Aorta (tissue), 5 donors: ENCODE measurements at regions not wholly inside any gene's neighbourhood (a gene's known extent, or its start where the extent isn't known, plus 50 kb on each side); places are given as distances from the start of the nearest gene placed in this dataset.

Experiments
- ATAC-seq: fragments of 200-7000 bp; cut with Tn5 transposase; one replicate; pipeline ENCODE4 v1.9.1; 2022; ENCODE audit warnings: moderate library complexity; ENCODE audit not compliant: low FRiP score
- DNase-seq, 2 donors: peaks; one replicate each; pipeline ENCODE4 v3.0.0-alpha.2; 2020
- H3K27ac ChIP-seq, 2 donors: one replicate each; pipeline ENCODE4 v1.5.1; 2013; ENCODE audit warnings: low read length in 2 of 2, mild to moderate bottlenecking in 2 of 2, moderate library complexity in 2 of 2, control low read depth in 1 of 2, inconsistent platforms in 1 of 2, low read depth in 1 of 2
- H3K27me3 ChIP-seq, 2 donors: one replicate each; pipeline ENCODE4 v1.6.1; 2013; ENCODE audit warnings: control low read depth in 1 of 2, low read length in 1 of 2, mild to moderate bottlenecking in 1 of 2, moderate library complexity in 1 of 2; ENCODE audit not compliant: insufficient read depth in 2 of 2, control insufficient read depth in 1 of 2
- H3K36me3 ChIP-seq, 2 donors: one replicate each; pipeline ENCODE4 v1.6.1; 2013; ENCODE audit warnings: control low read depth in 1 of 2, low read length in 1 of 2, mild to moderate bottlenecking in 1 of 2; ENCODE audit not compliant: insufficient read depth in 2 of 2, control insufficient read depth in 1 of 2
- H3K4me1 ChIP-seq, 2 donors: one replicate each; pipeline ENCODE4 v1.6.1; 2013; ENCODE audit warnings: low read length in 2 of 2, control low read depth in 1 of 2, mild to moderate bottlenecking in 1 of 2, moderate library complexity in 1 of 2; ENCODE audit not compliant: insufficient read depth in 2 of 2, control insufficient read depth in 1 of 2
- H3K4me3 ChIP-seq, 2 donors: one replicate each; pipeline ENCODE4 v1.5.1; 2013; ENCODE audit warnings: low read length in 2 of 2, control low read depth in 1 of 2, mild to moderate bottlenecking in 1 of 2
- H3K9me3 ChIP-seq: one replicate; pipeline ENCODE4 v1.6.1; 2013; ENCODE audit warnings: mild to moderate bottlenecking, low read length; ENCODE audit not compliant: control insufficient read depth
- WGBS, 2 donors: extraction: QIAGEN DNeasy Blood & Tissue Kit; methylation state at CpG; one replicate each; pipeline ENCODE4 v1.1.7; 2013; 5-methylcytosine and 5-hydroxymethylcytosine counted together
- intact Hi-C, 2 donors: fragments of 100-400 bp; cut with DNase I; formaldehyde crosslinking; loops; one replicate each; pipeline versions ENCODE4 v1.14.2 to v1.15.0; 2022
- donor health status: healthy with polysubstance abuse.
- donor health status: Bipolar disorder and iron deficiency.
- donor health status: DM: no; HTN: no; CAD: no.
- donor health status: DM: no; HTN: no; CAD: no.
- donor health status: DM: yes; HTN: yes; CAD: no.

DNA sequence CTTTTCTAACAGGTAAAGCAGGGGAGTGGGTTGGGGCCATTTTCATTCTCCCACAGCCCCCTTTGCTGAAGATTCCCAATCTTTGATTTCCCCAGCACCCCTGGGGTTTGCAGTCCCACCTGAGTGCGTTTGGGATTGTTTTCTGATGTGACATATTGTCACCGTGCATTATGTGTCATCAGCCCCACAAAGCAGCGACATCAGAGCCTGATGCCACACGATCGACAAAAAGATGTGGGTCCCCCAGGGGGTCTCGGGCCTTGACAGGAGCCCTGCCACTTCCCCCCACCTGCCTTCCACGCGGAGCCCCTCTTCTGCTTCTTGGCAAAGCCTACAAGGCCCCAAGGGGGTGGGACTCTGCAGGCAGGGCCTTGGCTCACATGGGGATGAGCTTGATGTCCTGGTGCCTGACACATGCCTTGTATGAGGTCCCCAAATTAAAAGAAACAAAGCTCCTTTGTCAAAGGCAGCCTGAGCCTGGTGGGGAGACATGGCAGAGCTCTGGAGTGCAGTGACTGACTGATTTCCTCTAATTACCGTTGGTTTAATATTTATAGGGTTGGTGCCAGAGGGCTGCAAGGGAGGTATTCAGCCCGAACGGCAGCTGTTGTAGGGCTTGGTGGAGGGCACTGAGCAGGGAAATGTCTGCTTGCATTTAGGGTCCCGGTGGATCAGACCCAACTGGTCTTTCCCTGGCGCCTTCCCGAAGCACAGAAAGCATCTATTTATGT lies 149.2 kb downstream of the MIAT start:
- no peaks in the 10 kb centered on the region for H3K9me3 ChIP-seq
- no peak for DNase-seq
- intact Hi-C loops = no loop called here
- no peak overlapping the region for H3K27ac ChIP-seq
- no peaks in the 10 kb centered on the region for H3K4me1 ChIP-seq
- ATAC-seq = no peak
- H3K4me3 ChIP-seq = no peak overlapping the region
- no peaks in the 10 kb centered on the region for H3K27me3 ChIP-seq
- 84 to 85% methylated on average over 14 of the region's 14 CpGs for WGBS, 2 donors
- no peaks in the 10 kb centered on the region for H3K36me3 ChIP-seq

DNA sequence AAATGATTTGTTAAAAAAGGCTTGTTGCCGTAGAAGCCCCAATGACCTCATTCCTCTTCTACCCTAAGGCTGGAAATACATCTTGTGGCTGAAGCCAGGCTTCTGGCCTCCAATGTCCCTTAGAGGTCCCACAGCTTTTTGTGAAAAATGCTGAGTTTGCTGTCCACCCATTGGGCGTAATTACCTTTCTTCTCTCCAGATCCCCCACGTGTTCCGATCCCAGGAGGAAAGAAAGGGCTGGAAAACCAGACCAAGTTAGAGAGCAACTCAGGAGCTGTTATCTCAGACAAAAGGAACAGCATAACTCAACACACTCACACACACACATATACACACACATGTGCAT lies 154.2 kb downstream of the MIAT start:
- Histone ChIP-seq H3K9me3 (no peaks in the 10 kb centered on the region), H3K27me3 (no peaks in the 10 kb centered on the region), H3K27ac (no peak overlapping the region), H3K36me3 (no peaks in the 10 kb centered on the region), H3K4me3 (no peak overlapping the region), H3K4me1 (no peaks in the 10 kb centered on the region)
- ATAC-seq = no peak
- intact Hi-C loops = no loop called here
- DNase-seq = no peak
- 89 to 95% methylated on average over 4 of the region's 4 CpGs for WGBS, 2 donors

DNA sequence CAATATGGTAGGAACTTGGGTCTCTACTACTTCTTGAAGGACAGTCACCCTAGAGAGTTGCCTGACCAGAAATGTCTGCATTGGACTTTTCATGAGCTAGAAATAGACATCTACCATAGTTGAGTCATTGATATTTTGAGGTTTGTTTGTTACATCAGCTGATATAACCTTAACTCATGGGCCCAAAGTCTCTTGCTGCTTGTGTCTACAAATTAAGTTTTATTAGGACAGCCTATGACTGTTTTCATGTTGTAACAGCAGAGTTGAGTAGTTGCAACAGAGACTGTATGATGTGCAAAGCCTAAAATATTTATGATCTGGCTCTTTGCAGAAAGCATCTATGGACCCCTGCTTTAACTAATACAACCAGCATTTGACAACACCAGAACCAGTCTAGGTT lies 155.3 kb downstream of the MIAT start:
- Histone ChIP-seq H3K27me3 (no peaks in the 10 kb centered on the region), H3K4me3 (no peak overlapping the region), H3K36me3 (no peaks in the 10 kb centered on the region), H3K4me1 (no peaks in the 10 kb centered on the region), H3K9me3 (peaks cover 3% of the 10 kb centered on the region), H3K27ac (no peak overlapping the region)
- intact Hi-C loops = no loop called here
- ATAC-seq (no peak), DNase-seq (no peak)

DNA sequence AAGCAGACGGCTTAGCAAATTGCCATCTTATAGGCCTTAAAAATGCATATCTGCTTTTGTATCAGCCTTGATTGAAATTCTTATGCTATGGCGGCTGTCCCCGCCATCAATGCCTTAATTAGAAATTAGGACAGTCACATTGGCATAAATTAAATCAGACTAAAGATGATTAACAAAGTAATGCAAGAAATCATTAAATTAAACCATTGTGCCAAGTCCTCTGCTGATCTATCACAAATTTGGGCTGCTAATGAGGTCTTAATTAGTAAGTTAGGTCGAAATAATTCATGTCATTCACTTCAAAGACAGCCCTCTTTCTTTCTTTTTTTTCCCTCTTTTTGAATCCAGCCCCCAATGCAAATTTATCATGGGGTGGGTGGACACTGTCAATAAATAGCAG lies 159.3 kb downstream of the MIAT start:
- Histone ChIP-seq H3K27ac (no peak overlapping the region), H3K36me3 (no peaks in the 10 kb centered on the region), H3K27me3 (no peaks in the 10 kb centered on the region), H3K4me3 (no peak overlapping the region), H3K9me3 (peaks cover 7% of the 10 kb centered on the region), H3K4me1 (no peaks in the 10 kb centered on the region)
- no peak for DNase-seq
- 94 to 96% methylated on average over 4 of the region's 4 CpGs for WGBS, 2 donors
- ATAC-seq = no peak
- intact Hi-C loops = no loop called here

DNA sequence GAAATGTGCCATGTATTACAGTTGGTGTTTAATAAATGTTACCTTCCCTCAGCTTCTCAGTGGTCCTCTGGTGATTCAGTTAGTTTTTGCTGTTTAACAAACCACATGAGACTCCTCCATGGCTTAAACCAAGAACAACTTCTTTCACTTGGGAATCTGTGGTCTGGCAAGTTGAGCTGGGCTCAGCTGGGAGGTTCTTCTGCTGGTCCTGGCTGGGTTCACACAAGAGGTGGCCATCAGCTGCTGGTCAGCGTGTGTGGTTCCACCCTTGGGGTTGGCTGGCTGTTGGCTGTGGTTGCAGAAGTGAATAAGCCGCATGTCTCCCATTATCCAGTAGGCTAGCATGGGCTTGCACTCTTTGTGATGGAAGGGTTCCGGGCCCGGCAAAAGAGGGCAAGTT lies 160.5 kb downstream of the MIAT start:
- Histone ChIP-seq H3K36me3 (no peaks in the 10 kb centered on the region), H3K27me3 (no peaks in the 10 kb centered on the region), H3K4me3 (no peak overlapping the region), H3K9me3 (peaks cover 7% of the 10 kb centered on the region), H3K27ac (no peak overlapping the region), H3K4me1 (no peaks in the 10 kb centered on the region)
- no peak for DNase-seq
- intact Hi-C loops = no loop called here
- 61 to 75% methylated on average over 4 of the region's 4 CpGs for WGBS, 2 donors
- ATAC-seq = no peak

DNA sequence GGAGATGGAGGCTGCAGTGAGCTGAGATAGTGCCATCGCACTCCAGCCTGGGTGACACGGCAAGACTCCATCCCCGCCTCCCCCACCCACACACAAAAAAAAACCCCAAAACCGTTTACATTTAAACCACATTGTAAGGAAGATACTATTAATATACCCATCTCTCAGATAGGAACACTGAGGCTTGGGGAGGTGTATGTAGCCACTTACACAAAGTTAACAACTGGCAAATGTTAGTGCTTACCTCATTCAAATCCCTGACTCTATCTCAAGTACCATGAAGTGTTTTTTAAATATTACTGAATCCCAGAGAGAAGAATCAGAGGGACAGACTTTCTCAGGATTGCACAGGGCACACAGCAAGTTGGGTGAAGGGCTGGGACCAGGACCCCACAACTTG lies 164.5 kb downstream of the MIAT start:
- Histone ChIP-seq H3K4me3 (no peak overlapping the region), H3K9me3 (peaks cover 7% of the 10 kb centered on the region), H3K4me1 (no peaks in the 10 kb centered on the region), H3K36me3 (no peaks in the 10 kb centered on the region), H3K27me3 (no peaks in the 10 kb centered on the region), H3K27ac (no peak overlapping the region)
- WGBS, 2 donors = 89 to 90% methylated on average over 4 of the region's 4 CpGs
- intact Hi-C loops = no loop called here
- no peak for ATAC-seq
- no peak for DNase-seq

DNA sequence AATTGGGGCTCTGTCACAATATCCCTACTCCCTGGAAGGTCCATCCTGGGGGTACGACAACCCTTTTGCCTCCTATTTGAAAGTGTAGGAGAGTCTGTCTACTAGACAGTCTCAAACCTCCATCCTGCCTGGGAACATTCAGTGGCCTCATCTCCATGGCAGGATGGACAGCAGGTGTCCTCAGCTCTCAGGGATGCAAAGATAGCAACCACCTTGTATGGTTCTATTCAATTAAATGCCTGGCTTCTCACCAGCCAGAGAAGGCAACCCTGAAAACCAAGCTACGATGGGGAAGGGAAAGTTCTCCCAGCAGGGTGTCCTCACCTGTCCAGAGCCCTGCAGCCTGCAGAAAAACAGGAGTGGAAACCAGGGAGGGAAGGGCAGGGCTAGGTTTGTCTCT lies 164.9 kb downstream of the MIAT start:
- ATAC-seq = no peak
- no peak overlapping the region for H3K4me3 ChIP-seq
- H3K36me3 ChIP-seq = no peaks in the 10 kb centered on the region
- intact Hi-C loops = no loop called here
- peaks cover 6% of the 10 kb centered on the region for H3K9me3 ChIP-seq
- H3K4me1 ChIP-seq = no peaks in the 10 kb centered on the region
- WGBS, 2 donors = 64% methylated on average over 2 of the region's 2 CpGs
- H3K27me3 ChIP-seq = no peaks in the 10 kb centered on the region
- no peak for DNase-seq
- no peak overlapping the region for H3K27ac ChIP-seq

DNA sequence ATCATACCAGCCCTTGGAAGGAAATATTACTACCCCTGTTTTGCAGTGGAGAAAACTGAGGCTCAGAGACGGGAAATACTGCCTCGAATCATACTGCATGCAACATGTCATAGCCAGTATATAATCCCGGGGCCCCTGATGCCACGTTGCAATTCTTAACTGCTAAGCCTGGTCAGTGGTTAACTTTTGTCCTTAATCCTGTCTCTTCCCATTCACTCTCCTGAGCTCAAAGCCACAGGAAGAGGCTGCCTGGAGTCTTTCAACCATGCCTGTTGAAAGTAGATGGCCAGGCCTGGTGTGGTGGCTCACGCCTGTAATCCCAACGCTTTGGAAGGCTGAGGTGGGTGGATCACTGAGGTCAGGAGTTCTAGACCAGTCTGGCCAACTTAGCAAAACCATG lies 166.6 kb downstream of the MIAT start:
- ATAC-seq (no peak), DNase-seq (no peak)
- no peak overlapping the region for H3K4me3 ChIP-seq
- no peaks in the 10 kb centered on the region for H3K36me3 ChIP-seq
- intact Hi-C loops = no loop called here
- H3K27me3 ChIP-seq = no peaks in the 10 kb centered on the region
- 83 to 87% methylated on average over 6 of the region's 6 CpGs for WGBS, 2 donors
- no peaks in the 10 kb centered on the region for H3K4me1 ChIP-seq
- no peaks in the 10 kb centered on the region for H3K9me3 ChIP-seq
- H3K27ac ChIP-seq = no peak overlapping the region

DNA sequence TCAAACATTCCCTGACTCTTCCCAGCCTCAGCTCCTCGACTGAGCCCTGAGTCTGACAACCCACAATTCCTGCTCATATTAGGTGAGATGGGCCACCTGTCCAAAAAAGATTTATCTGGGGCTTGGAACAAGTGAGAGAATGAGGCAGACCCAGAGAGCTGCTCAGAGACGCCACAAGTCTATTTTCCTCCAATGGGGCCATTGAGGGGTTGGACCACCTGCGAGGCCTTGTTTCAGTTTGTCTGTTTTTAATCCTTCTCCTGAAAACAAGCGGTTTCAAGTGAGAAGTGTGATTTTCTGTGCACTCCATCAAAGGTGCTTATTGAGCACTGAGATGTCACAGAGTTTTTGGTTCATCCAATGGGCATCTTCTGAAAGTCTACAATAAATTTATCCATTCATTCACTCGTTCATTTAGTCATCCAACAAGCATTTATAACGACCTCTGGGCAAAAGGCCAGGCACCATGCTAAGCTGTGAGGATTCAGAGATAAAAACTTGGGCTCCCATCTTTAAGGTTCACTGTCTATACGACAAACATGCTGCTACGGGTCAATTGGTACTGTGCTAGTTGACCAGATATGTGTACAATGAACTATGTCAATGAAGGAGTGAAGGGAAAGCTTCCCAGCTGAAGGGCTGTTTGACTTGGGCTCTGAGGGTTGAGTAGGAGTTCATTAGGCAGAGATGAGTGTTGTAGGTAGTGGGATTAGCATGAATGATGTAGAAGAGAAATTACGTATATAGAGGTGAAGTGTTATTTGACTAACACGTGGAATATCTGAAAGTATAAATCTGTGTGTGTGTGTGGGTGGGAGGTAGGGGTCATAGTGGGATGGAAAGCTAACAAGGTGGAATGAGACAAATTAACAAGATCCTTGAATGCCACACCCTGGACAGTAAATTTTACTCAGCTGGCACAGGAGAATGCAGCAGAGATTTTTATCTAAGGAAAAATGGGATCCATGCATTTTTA lies 168.9 kb downstream of the MIAT start:
- Histone ChIP-seq H3K27me3 (no peaks in the 10 kb centered on the region), H3K9me3 (no peaks in the 10 kb centered on the region), H3K36me3 (no peaks in the 10 kb centered on the region), H3K4me1 (no peaks in the 10 kb centered on the region), H3K27ac (no peak overlapping the region), H3K4me3 (no peak overlapping the region)
- 76 to 77% methylated on average over 10 of the region's 10 CpGs for WGBS, 2 donors
- DNase-seq = no peak
- no peak for ATAC-seq
- intact Hi-C loops = no loop called here
